K562 (cell line): ENCODE measurements at regions not wholly inside any gene's neighbourhood (a gene's known extent, or its start where the extent isn't known, plus 50 kb on each side); places are given as distances from the start of the nearest gene placed in this dataset.

Experiments
- ARID1B ChIP-seq: fragments of 450-650 bp; IDR thresholded peaks from 2 replicates; pipeline ENCODE4 v1.6.1; 2016; ENCODE audit warnings: antibody characterized with exemption, mild to moderate bottlenecking, inconsistent platforms
- BRD9 ChIP-seq: fragments of 450-650 bp; IDR thresholded peaks from 2 replicates; pipeline ENCODE4 v1.6.1; 2018; ENCODE audit warnings: low read depth; ENCODE audit not compliant: partially characterized antibody
- CTBP1 ChIP-seq: fragments of 450-650 bp; IDR thresholded peaks from 2 replicates; pipeline ENCODE4 v1.6.1; 2016; ENCODE audit warnings: borderline replicate concordance
- ETS2 ChIP-seq: IDR thresholded peaks from 2 replicates; pipeline ENCODE4 v1.6.1; 2016; ENCODE audit warnings: borderline replicate concordance, missing genetic modification characterization, mild to moderate bottlenecking, moderate library complexity, missing compliant biosample characterization; ENCODE audit not compliant: poor library complexity, severe bottlenecking
- HDAC6 ChIP-seq: IDR thresholded peaks from 2 replicates; pipeline ENCODE4 v1.6.1; 2012; ENCODE audit warnings: low read depth, mild to moderate bottlenecking, control low read depth, inconsistent platforms, low read length, moderate library complexity
- HNRNPLL ChIP-seq: fragments of 200-400 bp; formaldehyde crosslinking; IDR thresholded peaks from 2 replicates; pipeline ENCODE4 v1.6.1; 2017; ENCODE audit warnings: low read length, low read depth, mild to moderate bottlenecking; ENCODE audit not compliant: poor library complexity, severe bottlenecking
- L3MBTL2 ChIP-seq: fragments of 450-650 bp; IDR thresholded peaks from 2 replicates; pipeline ENCODE4 v1.6.1; 2016; ENCODE audit warnings: mild to moderate bottlenecking, moderate library complexity
- NFATC3 ChIP-seq: fragments of 450-650 bp; IDR thresholded peaks from 2 replicates; pipeline ENCODE4 v1.6.1; 2017; ENCODE audit warnings: mild to moderate bottlenecking
- NR3C1 ChIP-seq: sonication (generic); formaldehyde crosslinking; IDR thresholded peaks from 2 replicates; pipeline ENCODE4 v1.8.1; 2022; ENCODE audit warnings: missing genetic modification reagents
- PATZ1 ChIP-seq: fragments of 250-450 bp; sonication (Bioruptor Pico); IDR thresholded peaks from 2 replicates; pipeline ENCODE4 v1.5.0; 2020; ENCODE audit warnings: mild to moderate bottlenecking, borderline replicate concordance
- RFX1 ChIP-seq: fragments of 450-650 bp; IDR thresholded peaks from 2 replicates; pipeline ENCODE4 v1.6.1; 2016; ENCODE audit warnings: mild to moderate bottlenecking, moderate library complexity
- SIN3A ChIP-seq, 2 experiments: fragments of 150-350 bp in 1 of 2; IDR thresholded peaks; 2 replicates each; pipeline ENCODE4 v1.6.1; 2011 to 2016; ENCODE audit warnings: borderline replicate concordance in 2 of 2, low read depth in 2 of 2, low read length in 2 of 2, mild to moderate bottlenecking in 2 of 2, moderate library complexity in 2 of 2; ENCODE audit not compliant: control insufficient read depth in 1 of 2
- SOX6 ChIP-seq: fragments of 450-650 bp; IDR thresholded peaks from 2 replicates; pipeline ENCODE4 v1.6.1; 2014; ENCODE audit warnings: mild to moderate bottlenecking
- ZBTB5 ChIP-seq: fragments of 450-650 bp; IDR thresholded peaks from 2 replicates; pipeline ENCODE4 v1.6.1; 2017; ENCODE audit warnings: antibody characterized with exemption
- ZC3H11A ChIP-seq: IDR thresholded peaks from 2 replicates; pipeline ENCODE4 v1.6.1; 2012; ENCODE audit warnings: low read depth, low read length, improper control_type of control experiment
- ZNF280B ChIP-seq: fragments of 250-450 bp; sonication (Bioruptor Pico); IDR thresholded peaks from 2 replicates; pipeline ENCODE4 v1.5.1; 2021; ENCODE audit warnings: mild to moderate bottlenecking
- ZNF408 ChIP-seq: fragments of 250-450 bp; sonication (Bioruptor Pico); IDR thresholded peaks from 2 replicates; pipeline ENCODE4 v1.4.0; 2020; ENCODE audit warnings: low read depth, mild to moderate bottlenecking, moderate library complexity
- ZNF583 ChIP-seq: fragments of 250-450 bp; sonication (Bioruptor Pico); IDR thresholded peaks from 2 replicates; pipeline ENCODE4 v1.4.0; 2020
- ZNF655 ChIP-seq: fragments of 250-450 bp; sonication (Bioruptor Pico); IDR thresholded peaks from 2 replicates; pipeline ENCODE4 v1.5.0; 2021

- TF ChIP-seq PATZ1 (CRISPR knock-in tag) (no peak), ZNF408 (no peak), L3MBTL2 (peak; percentile 74), ZNF583 (no peak), ARID1B (no peak), HNRNPLL (no peak), ZBTB5 (no peak), NR3C1 (CRISPR knock-in tag) (no peak), HDAC6 (no peak), BRD9 (no peak), ZC3H11A (no peak), SOX6 (no peak), CTBP1 (0 out of 2 replicates have a peak, but pooled peaks have one; percentile 12), ZNF655 (CRISPR knock-in tag) (no peak), ZNF280B (CRISPR knock-in tag) (no peak), RFX1 (no peak), NFATC3 (no peak), ETS2 (tag) (no peak), SIN3A (IDR thresholded peaks at IDR 0.05; ENCODE audit: borderline replicate concordance in 2 of 2, control insufficient read depth in 1 of 2, low read depth in 2 of 2, low read length in 2 of 2) (no peak)
These were observed 267.7 kb downstream of the XXYLT1 start (continued) for GRCh38 chr3:195003006-195003892.
